ENCODE measurements at regions not wholly inside any gene's neighbourhood (a gene's known extent, or its start where the extent isn't known, plus 50 kb on each side); places are given as distances from the start of the nearest gene placed in this dataset.

DNA sequence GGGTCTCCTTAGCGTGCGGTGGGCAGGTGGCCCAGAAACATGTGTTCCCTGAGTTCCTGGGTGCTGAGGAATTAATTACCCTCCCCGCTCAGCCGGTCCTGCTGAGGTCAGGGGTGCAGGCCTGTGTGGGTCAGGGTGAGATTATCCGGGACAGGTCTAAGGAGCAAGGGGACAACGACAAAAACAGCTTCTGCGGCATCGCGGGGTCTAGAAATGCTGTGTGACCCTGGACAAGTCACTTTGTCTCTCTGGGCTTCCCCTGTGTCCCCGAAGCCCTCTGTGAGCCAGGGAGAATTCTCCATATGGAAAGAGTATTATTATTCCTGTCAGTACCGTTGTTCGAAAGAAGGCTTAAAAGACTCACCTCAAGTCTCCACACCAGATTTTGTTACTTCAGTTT is 186.1 kb downstream of the MN1 start:
- DNase-seq = no peak

- DNase-seq = no peak
Observed at GRCh38 chr22:27616033-27616432, 185.5 kb downstream of the MN1 start.

DNA sequence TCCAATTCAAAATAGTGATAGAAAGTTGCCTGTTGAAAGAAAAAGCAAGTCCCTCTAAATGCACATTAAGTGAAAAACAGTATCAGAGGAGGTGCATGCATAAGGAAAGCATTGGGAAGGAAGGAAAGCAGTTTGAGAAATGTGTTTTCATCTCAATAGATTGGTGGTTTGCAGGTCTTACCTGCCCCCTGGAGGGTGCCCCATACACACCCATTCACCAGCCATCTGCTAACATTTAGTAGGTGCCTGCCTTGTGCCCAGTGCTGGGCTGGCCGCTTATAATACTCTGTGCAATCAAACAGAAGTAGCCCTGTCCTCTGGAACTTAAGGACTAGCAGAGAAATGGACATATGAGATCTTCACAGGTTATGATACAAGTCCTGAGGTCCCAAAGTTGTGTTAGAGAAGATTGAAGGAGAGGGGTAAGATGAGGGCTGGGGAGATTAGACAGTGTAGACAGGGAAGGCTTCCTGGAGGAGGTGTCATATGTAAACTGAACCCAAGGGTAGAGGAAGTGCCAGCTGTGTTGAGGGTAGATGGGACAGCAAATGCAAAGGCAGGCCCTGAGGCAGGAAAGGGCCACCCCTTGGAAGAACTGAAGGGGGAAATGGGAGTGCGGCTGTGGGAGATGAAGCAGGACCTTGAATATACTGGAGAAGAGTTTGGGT is 184.2 kb downstream of the MN1 start:
- no peak for DNase-seq

DNA sequence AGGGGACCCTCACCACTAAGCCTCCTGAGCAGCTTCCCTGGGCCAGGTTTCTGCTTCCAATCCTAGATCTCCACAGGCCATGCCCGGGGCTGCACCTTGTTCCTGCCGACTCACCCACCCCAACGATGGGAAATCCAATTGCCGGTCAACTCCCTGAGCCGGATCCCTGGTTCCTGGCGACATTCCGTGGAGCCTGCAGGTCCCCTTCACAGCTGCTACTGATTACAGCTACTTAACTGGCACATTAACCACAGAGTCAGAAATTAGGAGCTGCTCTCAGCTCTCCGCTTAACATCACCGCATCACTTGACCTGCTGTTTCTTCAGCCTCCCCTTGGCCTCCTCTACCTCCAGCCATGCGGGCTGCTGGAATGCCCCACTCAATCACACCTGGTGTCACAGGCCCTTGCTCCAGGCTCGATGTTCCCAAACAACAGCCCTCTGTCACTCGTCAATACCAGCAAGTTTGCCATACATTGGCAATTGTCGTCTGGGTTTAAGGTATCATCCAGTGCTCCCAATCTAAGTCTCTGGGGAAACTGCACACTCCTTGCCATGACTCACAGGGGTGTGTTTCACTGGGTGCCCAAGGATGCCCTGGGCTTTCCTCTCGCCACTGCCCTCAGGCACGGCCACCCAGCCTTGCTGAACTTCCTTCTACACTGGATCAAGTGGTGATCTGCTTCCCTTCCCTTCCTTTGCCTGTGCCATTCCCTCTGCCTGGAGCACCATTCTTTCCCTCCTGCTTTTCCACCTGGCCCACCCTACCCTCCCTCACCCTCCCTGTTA is 181.0 kb downstream of the MN1 start:
- no peak for DNase-seq

DNA sequence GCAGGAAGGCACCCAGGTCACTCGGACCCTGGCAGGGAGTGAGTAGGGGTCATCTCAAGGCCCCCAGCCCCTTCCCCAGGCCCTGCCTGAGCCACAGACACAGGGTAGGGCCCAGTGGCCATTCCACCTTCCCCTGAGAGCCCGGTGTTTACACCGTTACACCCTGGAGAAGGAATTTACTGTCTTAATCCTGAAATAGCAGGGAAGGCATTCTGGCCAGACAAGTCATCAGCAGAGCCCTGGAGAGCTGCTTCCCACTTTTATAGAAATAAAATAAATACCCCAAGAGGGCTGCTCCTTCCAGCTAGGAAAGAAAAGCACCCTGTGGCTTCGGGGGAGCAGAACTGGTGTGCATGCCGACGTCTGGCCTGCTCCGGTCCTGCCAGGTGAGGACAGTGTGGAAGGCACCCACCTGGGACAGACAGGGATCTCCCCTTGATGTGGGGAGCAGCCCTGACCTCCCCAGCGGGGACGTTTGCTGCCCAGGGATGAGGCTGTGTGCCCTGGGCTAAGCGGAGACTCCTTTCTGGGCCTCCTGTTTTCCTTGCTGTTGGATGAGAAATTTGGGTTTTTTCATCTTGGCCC is 180.0 kb downstream of the MN1 start:
- no peak for DNase-seq

GRCh38 chr22:27624042-27624441 is 177.5 kb downstream of the MN1 start:
- no peak for DNase-seq

DNA sequence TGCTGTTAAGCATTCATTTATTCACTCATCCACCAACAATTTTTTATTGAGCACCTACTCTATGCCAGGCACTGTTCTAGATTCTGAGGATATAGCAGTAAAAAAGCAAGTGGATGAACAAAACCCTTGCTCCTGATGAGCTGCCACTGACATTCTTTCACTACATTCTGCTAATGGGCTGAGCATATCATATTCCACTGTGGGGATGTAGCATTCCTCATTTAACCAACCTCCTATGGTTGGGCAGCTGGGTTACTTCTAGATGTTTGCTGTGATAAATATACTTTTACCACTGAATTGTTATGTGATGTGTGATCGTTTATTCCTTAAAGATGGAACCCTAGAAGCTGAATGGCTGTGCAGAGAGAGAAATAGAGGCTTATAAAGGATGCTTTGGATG is 176.9 kb downstream of the MN1 start:
- no peak for DNase-seq

DNA sequence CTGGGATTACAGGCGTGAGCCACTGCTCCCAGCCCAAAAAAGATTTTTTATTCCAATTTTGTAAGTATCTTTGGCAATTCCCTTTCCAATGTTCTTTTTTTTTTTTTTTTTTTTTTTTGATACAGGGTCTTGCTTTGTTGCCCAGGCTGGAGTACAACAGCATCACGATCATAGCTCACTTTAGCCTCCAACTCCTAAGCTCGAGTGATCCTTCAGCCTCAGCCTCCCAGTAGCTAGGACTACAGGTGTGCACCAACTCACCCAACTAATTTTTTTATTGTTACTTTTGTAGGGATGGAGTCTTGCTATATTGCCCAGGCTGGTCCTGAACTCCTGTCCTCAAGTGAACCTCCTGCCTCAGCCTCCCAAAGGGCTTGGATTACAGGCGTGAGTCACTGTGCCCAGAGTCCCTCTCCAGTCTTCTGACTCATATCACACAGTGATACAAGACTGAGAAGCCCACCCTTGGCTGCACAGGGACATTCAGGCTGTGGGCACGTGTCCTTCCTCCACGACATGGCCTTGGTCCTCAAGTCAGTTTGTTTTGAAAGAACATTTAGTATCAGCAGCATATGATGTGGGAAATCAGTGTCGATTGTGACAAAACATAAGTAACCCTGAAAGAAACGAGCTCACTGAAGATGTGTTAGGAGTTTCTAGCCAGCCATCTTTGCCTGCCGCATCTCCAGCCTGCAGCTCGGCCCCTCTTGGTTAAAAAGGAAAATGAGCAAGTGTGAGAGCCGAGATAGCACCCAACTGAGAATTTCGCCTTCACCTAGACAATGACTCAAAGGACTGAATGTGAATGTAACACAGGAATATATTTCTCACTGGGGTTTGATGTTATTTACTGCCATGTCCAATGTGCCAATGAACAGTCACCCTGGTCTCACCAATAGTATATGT is 175.5 kb downstream of the MN1 start:
- DNase-seq = no peak

- DNase-seq = no peak
Observed at GRCh38 chr22:27626675-27627443, 174.7 kb downstream of the MN1 start.

DNA sequence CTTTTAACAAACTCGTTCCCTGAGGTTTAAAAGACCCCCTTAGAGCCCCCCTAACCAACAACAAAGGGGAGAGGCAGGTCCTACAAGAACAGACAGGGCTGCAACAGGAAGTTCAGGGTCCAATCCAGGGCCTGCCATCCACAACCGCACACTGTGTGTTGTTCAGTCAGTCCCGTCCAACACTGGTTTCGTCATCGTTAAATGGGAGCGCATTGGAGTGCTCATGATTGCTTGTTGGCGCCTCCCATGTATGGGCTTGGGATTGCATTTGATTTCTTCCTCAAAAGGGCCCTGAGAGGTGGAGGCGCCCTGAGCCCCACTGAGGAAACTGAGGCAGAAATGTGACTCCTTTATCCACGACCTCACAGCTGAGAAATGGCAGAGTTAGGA is 174.1 kb downstream of the MN1 start:
- no peak for DNase-seq

DNA sequence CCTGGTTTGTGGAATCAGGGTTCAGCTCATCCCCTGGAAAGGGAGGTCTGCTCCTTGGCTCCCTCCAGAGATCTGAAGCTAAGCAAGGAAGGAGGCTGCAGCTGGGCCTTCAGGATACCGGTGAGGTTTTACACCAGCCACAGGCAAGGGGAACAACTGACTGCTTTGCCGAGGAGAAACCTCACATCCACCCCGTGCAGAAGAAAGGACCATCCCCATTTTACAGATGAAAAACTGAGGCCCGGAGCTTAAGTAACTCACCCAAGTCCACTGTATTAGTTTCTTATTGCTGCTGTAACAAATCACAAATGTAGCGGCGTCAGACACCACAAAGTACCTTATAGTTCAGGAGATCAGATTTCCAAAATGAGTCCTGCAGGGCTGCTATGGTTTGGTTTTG is 173.7 kb downstream of the MN1 start:
- no peak for DNase-seq

DNA sequence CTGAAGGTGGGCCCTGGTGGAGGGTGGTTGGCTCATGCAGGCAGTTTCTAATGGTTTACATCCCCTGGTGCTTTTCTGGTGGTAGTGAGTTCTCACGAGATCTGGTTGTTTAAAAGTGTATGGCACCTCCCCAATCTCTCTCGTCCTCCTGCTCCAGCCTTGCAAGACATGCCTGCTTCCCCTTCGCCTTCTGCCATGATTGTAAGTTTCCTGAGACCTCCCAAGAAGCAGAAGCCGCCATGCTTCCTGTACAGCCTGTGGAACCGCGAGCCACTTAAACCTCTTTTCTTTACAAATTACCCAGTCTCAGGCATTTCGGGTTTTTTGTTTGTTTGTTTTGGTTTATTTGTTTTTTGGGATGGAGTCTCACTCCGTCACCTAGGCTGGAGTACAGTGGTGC is 173.2 kb downstream of the MN1 start:
- DNase-seq = no peak

DNA sequence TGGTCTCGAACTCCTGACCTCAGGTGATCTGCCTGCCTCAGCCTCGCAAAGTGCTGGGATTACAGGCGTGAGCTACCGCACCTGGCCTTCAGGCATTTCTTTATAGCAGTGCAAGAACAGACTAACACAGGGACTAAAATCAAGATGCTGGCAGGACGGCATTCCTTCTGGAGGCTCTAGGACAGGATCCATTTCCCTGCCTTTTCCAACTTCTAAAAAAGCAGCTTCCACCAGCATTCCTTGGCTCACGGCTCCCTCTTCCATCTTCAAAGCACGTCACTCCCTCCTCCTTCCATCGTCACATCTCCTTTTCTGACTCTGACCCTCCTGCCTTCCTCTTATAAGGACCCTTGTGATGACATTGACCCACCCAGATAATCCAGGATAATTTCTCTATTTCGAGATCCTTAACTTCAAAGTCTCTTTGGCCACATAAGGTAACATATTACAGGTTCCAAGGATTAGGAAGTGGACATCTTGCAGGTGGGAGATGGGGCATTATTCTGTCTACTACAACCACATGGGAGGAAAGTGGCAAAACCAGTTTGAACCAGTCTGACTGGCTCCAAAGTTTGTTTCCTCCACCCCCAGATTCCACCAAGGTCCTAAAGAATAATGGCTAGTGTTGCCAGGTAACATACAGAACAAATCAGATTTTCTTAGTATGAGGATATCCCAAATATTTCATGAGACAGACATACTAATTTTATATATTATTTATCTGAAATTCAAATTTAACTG is 172.5 kb downstream of the MN1 start:
- no peak for DNase-seq

- DNase-seq = no peak
Observed at GRCh38 chr22:27629908-27630673, 171.5 kb downstream of the MN1 start.

DNA sequence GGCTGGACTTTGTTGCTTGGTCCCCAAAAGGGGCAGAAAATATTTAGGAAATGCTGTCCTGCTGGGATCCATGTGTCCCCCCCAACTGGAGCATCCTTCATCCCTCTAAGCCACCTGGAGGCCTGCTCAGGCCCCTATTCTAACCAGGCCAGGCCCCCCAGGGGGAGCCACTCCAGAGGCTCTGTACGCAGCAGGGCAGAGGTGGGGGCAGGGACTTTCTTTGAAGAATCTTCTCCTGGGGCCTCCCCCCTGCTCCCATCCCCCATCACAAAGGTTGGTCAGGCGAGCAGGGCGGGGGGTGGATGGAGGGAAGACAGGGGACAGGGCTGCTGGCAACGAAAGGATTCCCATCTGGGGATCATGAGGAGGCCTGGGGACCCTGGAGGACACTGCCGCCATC is 170.8 kb downstream of the MN1 start:
- DNase-seq = no peak

DNA sequence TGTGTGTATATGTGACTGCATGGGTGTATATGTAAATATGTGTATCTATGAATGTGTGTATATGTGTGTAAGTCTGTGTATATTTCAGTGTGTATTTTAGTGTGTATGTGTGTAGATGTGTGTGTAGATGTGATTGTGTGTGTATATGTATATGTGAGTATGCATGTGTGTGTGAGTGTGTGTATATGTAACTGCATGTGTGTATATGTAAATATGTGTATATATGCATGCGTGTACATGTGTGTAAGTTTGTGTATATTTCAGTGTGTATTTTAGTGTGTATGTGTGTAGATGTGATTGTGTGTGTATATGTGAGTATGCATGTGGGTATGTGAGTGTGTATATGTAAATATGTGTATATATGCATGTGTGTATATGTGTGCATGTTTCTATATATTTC is 169.9 kb downstream of the MN1 start:
- no peak for DNase-seq

GRCh38 chr22:27632451-27633295 is 168.9 kb downstream of the MN1 start:
- DNase-seq = no peak

GRCh38 chr22:27633296-27633871 is 168.2 kb downstream of the MN1 start:
- no peak for DNase-seq

DNA sequence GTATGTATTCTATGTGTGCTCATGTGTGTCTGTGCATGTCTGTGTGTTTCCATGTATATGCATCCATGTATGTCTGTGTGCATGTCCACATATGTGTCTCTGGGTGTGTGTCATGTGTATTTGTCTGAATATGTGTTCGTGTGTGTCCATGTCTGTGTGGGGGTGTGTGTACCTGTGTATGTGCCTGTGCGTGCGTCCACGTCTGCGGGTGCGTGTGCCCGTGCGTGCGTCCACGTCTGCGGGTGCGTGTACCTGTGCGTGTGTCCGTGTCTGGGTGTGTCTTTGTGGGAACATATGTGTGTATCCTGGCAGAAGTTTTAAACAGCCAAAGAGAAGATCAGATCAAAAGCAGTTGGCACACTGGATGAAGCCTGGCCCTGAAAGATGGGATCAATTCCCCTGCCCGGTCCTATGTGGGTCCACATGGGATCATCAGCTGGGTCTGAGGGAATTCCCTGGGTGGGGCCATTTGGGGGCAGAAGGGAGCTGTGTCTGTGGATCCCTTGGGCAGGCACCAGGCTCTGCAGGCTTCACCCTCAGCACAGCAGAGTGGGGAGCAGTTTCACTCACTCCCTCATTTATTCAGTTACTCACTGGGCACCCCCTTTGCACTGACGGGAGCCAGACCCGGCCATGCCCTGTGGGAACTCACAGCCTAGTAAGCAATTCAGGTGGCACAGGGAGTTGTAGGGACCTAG is 167.4 kb downstream of the MN1 start:
- no peak for DNase-seq

All from activated CD4-positive, alpha-beta T cell treated with anti-CD3 and anti-CD28 coated beads for 48 hours (primary cell).